Erythroblast (primary cell): ENCODE measurements at regions not wholly inside any gene's neighbourhood (a gene's known extent, or its start where the extent isn't known, plus 50 kb on each side); places are given as distances from the start of the nearest gene placed in this dataset.

Source experiments
- GATA1 ChIP-seq: IDR thresholded peaks from 2 replicates; pipeline ENCODE4 v1.6.1; 2011; ENCODE audit warnings: low read depth, mild to moderate bottlenecking, control low read depth, low read length, moderate library complexity
- POLR2A ChIP-seq: IDR thresholded peaks from 2 replicates; pipeline ENCODE4 v1.6.1; 2011; ENCODE audit warnings: mild to moderate bottlenecking, low read length

DNA sequence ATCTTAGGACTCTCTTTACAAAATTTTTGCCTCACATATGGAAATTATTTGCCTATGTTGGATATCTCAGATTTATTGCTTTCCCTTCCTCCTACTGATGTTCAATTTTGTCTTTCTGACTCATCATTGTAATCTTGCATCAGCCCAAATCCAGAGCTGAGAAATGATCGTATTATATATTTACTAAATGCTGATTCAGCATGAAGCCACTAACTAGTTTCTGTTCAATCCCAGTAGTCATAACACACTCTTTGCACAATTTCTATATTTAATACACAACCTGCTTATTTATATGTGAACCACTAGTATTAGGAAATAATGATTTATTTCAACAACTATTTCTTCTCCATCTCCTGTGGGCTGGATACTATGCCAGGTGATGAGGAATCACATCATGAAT, 161.1 kb upstream of the PCDH17 start:
- no peak for TF ChIP-seq POLR2A
- TF ChIP-seq GATA1 = no peak
